ENCODE measurements at regions not wholly inside any gene's neighbourhood (a gene's known extent, or its start where the extent isn't known, plus 50 kb on each side); places are given as distances from the start of the nearest gene placed in this dataset.
A peak's percentile ranks its signal among the peaks of the same experiment; 100 is the strongest.

- no peaks in the 10 kb centered on the region for H4K20me1 ChIP-seq (ENCODE audit: insufficient read depth, low read length)
- TF ChIP-seq CTCF (IDR thresholded peaks at IDR 0.05), result no peak
- peaks cover 11 to 15% of the 10 kb centered on the region in 2 donors for H3K4me1 ChIP-seq (ENCODE audit: control insufficient read depth in 1 of 2, insufficient read depth in 2 of 2, low read length in 2 of 2)
- no peaks in the 10 kb centered on the region for H3K9me3 ChIP-seq (replicated peaks in 1 of 2; ENCODE audit: control insufficient read depth in 1 of 2, insufficient read depth in 1 of 2, low read length in 2 of 2)
- H3K36me3 ChIP-seq (replicated peaks in 1 of 2; ENCODE audit: control insufficient read depth in 1 of 2, insufficient read depth in 2 of 2, low read length in 2 of 2), result no peaks in the 10 kb centered on the region
- intact Hi-C loops (cut with micrococcal nuclease), result loop anchor here in 1 of 2 donors (5.0 kb wide), 1 partner anchor 35 kb away; no protein-coding TSS in a partner anchor
- no peak overlapping the region for H3K4me2 ChIP-seq (replicated peaks; ENCODE audit: extremely low read depth, low read length, poor library complexity, severe bottlenecking)
- H3K9me3 Mint-ChIP-seq, result peaks cover 0 to 6% (median 3%) of the 10 kb centered on the region in 7 donors
- peaks cover 0 to 2% (median 0%) of the 10 kb centered on the region in 3 donors for H3K27me3 Mint-ChIP-seq (ENCODE audit: low read depth in 3 of 3)
- DNase-seq, result no peak
- no peak overlapping the region for H2AFZ ChIP-seq (ENCODE audit: insufficient read depth, low read depth, low read length, poor library complexity, severe bottlenecking)
- no peaks in the 10 kb centered on the region for H3K27me3 ChIP-seq (ENCODE audit: control insufficient read depth in 2 of 2, insufficient read depth in 2 of 2, low read length in 2 of 2)
- H3K79me2 ChIP-seq (ENCODE audit: insufficient read depth, low read length), result no peaks in the 10 kb centered on the region
- H3K9ac ChIP-seq (ENCODE audit: insufficient read depth, low read length, poor library complexity, severe bottlenecking), result no peak overlapping the region
- H3K27ac Mint-ChIP-seq, result peak overlapping the region in 1 of 7 donors; percentile 21
- peaks cover 18% of the 10 kb centered on the region for H3K4me1 Mint-ChIP-seq
- H3K4me3 ChIP-seq (replicated peaks in 1 of 3; ENCODE audit: low read depth in 2 of 3, low read length in 3 of 3), result no peak overlapping the region
- peaks cover 0 to 3% of the 10 kb centered on the region in 2 donors for H3K36me3 Mint-ChIP-seq
- H3K27ac ChIP-seq (ENCODE audit: low read depth in 1 of 2, low read length in 2 of 2), result no peak overlapping the region
- H3K4me3 Mint-ChIP-seq, result no peak overlapping the region
- WGBS (ENCODE audit: insufficient coverage), result 94% methylated on average over 2 of the region's 2 CpGs
These were observed 166.6 kb downstream of the ZBTB18 start for GRCh38 chr1:244217711-244218110.

DNA sequence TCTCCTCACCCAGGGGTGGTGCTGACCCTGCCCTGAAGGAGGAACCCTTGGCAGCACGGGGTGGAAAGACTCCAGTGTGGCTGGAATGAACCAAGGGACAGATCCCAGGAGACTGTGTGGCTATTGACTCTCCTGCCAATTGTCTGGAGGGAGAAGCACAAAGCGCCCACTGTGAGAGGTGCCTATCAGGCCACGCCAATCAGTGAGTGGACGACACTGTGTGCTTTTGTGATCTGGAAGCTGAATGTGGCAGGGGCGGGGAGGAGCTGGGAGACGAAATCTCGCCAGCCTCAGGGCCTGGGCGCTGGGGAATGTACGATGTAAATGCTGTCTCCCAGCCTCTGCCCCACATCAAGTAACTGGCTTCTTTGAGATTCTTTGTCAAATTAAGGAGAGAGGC is 167.1 kb downstream of the ZBTB18 start:
- Mint-ChIP-seq H3K9me3 (peaks cover 0 to 6% (median 3%) of the 10 kb centered on the region in 7 donors), H3K36me3 (peaks cover 0 to 3% of the 10 kb centered on the region in 2 donors), H3K27me3 (ENCODE audit: low read depth in 3 of 3) (peaks cover 0 to 2% (median under 1%) of the 10 kb centered on the region in 3 donors), H3K27ac (peak overlapping the region in 1 of 7 donors; percentile 31), H3K4me1 (peaks cover 23% of the 10 kb centered on the region), H3K4me3 (no peak overlapping the region)
- no peak overlapping the region for H3K4me3 ChIP-seq (replicated peaks in 1 of 3; ENCODE audit: low read depth in 2 of 3, low read length in 3 of 3)
- no peaks in the 10 kb centered on the region for H4K20me1 ChIP-seq (ENCODE audit: insufficient read depth, low read length)
- H3K27ac ChIP-seq (ENCODE audit: low read depth in 1 of 2, low read length in 2 of 2), result no peak overlapping the region
- intact Hi-C loops (cut with micrococcal nuclease), result loop anchor here in 1 of 2 donors (5.0 kb wide), 1 partner anchor 34 kb away; no protein-coding TSS in a partner anchor
- H2AFZ ChIP-seq (ENCODE audit: insufficient read depth, low read depth, low read length, poor library complexity, severe bottlenecking), result no peak overlapping the region
- H3K4me2 ChIP-seq (replicated peaks; ENCODE audit: extremely low read depth, low read length, poor library complexity, severe bottlenecking), result no peak overlapping the region
- DNase-seq, result no peak
- H3K36me3 ChIP-seq (replicated peaks in 1 of 2; ENCODE audit: control insufficient read depth in 1 of 2, insufficient read depth in 2 of 2, low read length in 2 of 2), result no peaks in the 10 kb centered on the region
- H3K27me3 ChIP-seq (ENCODE audit: control insufficient read depth in 2 of 2, insufficient read depth in 2 of 2, low read length in 2 of 2), result no peaks in the 10 kb centered on the region
- no peaks in the 10 kb centered on the region for H3K79me2 ChIP-seq (ENCODE audit: insufficient read depth, low read length)
- TF ChIP-seq CTCF (IDR thresholded peaks at IDR 0.05), result no peak
- no peak overlapping the region for H3K9ac ChIP-seq (ENCODE audit: insufficient read depth, low read length, poor library complexity, severe bottlenecking)
- WGBS (ENCODE audit: insufficient coverage), result 98% methylated on average over 5 of the region's 9 CpGs
- H3K4me1 ChIP-seq (ENCODE audit: control insufficient read depth in 1 of 2, insufficient read depth in 2 of 2, low read length in 2 of 2), result peaks cover 13 to 18% of the 10 kb centered on the region in 2 donors
- H3K9me3 ChIP-seq (replicated peaks in 1 of 2; ENCODE audit: control insufficient read depth in 1 of 2, insufficient read depth in 1 of 2, low read length in 2 of 2), result no peaks in the 10 kb centered on the region

Measured in CD14-positive monocyte (primary cell).